ENCODE measurements at regions not wholly inside any gene's neighbourhood (a gene's known extent, or its start where the extent isn't known, plus 50 kb on each side); places are given as distances from the start of the nearest gene placed in this dataset.

DNA sequence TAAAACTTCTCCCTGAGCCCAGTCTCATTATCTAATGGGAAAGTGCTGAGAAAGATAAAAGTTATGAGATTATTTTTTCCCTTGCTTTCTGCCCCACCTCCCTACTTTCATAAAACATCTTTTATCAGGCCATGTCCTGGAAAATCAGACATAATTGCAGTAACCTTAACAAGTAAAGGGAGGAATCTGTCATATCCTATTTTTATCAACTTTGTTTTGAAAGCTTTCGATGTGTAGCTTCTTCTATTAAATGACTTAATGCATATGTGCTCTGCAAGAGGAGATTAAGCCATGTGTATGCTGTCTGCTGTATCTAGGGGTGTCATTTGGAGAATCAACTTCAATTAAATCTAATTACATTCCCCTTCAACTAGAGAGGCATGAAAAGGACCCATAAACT, 408.9 kb downstream of the CBLN4 start:
- TF ChIP-seq, protein P1, sequence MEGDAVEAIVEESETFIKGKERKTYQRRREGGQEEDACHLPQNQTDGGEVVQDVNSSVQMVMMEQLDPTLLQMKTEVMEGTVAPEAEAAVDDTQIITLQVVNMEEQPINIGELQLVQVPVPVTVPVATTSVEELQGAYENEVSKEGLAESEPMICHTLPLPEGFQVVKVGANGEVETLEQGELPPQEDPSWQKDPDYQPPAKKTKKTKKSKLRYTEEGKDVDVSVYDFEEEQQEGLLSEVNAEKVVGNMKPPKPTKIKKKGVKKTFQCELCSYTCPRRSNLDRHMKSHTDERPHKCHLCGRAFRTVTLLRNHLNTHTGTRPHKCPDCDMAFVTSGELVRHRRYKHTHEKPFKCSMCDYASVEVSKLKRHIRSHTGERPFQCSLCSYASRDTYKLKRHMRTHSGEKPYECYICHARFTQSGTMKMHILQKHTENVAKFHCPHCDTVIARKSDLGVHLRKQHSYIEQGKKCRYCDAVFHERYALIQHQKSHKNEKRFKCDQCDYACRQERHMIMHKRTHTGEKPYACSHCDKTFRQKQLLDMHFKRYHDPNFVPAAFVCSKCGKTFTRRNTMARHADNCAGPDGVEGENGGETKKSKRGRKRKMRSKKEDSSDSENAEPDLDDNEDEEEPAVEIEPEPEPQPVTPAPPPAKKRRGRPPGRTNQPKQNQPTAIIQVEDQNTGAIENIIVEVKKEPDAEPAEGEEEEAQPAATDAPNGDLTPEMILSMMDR (conservative IDR thresholded peaks at IDR 0.05) = no peak
- no peak for TF ChIP-seq ZFX (IDR thresholded peaks at IDR 0.05)
- no peak overlapping the region for H3K27ac ChIP-seq

DNA sequence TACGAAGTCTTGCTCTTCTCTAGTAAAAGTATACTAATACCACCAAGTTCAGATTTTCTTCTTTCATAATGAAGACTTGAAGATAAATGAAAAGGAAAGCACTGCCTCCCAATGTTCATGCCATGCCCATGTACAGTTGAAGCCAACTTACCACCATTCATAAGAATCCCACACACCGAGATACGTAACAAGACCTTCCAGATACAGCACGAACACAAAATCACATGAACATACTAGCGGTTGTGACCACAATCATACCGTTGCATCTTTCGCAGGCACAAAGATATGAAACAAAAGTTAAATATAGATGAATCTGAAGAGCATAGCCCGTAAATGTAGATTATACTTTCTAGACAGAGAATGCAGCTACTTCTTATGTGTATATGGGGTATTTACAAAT, 412.5 kb downstream of the CBLN4 start:
- H3K27ac ChIP-seq = no peak overlapping the region
- TF ChIP-seq, protein P1 (conservative IDR thresholded peaks at IDR 0.05) = no peak
- TF ChIP-seq ZFX (IDR thresholded peaks at IDR 0.05) = no peak

DNA sequence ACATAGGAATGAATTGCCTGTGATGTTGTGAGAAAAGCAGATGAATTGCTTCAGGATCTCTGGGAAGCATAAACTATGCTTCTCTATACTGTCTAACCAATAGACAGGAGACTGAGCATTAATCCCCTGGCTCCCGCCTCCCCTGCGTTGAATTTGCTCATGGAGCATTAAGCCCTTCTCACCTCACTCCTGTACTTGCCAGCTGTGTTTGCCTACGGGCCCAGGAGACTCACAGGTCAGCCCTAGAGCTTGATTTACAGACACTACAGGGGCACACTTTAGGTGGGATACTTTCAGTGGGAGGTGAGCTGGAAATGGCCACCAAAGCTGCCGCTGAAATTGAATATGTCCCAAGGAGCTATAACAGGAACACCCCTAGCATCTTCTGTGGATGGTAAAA, 418.7 kb downstream of the CBLN4 start:
- no peak overlapping the region for H3K27ac ChIP-seq
- TF ChIP-seq, protein P1 (conservative IDR thresholded peaks at IDR 0.05) = no peak
- TF ChIP-seq ZFX (IDR thresholded peaks at IDR 0.05) = no peak

DNA sequence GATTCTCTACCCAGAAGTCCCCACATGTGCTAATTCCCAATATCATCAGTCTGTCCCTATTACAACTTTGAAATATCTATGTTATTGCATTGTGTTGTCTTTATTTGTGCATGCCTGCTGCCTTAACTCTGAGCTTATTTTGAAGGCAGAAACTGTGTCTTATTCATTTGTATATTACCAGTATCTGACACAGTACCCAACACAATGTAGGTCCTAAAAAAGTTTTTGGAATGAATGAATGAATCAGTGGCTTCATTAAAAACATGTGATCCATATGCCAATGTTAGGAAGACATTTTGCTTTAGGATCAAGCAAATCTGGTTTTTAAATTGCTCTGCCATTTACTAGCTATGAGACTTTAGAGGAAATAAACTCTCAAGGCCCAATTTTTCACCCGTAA, 420.4 kb downstream of the CBLN4 start:
- no peak for TF ChIP-seq ZFX (IDR thresholded peaks at IDR 0.05)
- TF ChIP-seq, protein P1 (conservative IDR thresholded peaks at IDR 0.05) = no peak
- H3K27ac ChIP-seq = no peak overlapping the region

DNA sequence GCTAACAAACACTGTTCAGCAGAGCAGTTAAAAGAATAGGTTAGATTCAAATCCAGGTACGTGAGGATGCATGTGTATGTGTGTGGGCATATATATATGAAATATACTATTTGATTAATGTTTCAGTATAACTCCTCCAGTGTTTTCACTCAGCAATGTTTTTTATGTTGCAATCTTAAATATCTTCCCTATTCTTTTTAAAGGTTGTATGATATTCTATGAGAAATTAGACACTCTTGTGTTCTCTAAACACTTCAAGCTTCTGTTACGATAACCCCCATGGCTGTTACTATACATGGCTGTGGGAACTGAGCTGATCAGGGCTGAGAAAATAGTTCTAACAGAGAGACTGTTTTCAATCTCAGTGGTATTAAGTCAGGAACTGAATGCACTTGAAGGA, 421.0 kb downstream of the CBLN4 start:
- no peak for TF ChIP-seq ZFX (IDR thresholded peaks at IDR 0.05)
- TF ChIP-seq, protein P1 (conservative IDR thresholded peaks at IDR 0.05) = no peak
- H3K27ac ChIP-seq = no peak overlapping the region

DNA sequence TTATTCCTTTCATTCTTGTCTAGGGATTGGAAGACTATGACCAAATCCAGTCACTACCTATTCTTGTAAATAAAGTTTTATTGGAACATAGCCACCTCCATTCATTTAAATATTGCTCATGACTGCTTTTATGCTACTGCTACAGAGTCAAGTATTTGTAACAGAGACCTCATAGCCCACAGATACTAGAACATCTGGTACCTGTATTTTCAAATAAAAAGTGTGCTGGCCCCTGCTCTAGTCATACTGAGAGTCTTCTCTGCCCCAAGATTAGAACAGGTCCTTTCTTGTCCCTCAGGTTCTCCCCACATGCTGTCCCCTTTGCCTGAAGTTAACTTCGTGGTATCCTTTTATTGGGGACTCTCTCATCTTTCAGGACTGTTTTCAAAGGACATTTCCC, 422.3 kb downstream of the CBLN4 start:
- no peak for TF ChIP-seq ZFX (IDR thresholded peaks at IDR 0.05)
- TF ChIP-seq, protein P1 (conservative IDR thresholded peaks at IDR 0.05) = no peak
- no peak overlapping the region for H3K27ac ChIP-seq

DNA sequence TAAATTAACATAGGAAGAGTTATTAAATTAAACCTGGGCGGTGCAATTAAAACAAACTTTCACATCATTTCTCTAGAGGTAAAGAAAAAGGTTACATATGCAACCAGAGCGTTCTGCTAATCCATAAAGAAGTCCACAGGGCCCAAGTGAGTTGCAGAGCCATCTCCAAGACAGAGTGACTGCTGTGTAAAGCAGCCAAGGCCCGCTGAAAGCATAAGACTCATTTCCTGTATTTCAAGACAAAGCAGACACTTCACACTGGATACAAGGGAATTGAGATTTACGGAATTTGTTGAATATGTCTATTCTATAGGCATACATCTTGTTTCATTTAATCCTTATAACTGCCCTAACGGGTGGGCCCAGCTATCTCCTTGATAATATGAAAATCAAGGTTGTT, 422.8 kb downstream of the CBLN4 start:
- no peak overlapping the region for H3K27ac ChIP-seq
- TF ChIP-seq, protein P1 (conservative IDR thresholded peaks at IDR 0.05) = no peak
- no peak for TF ChIP-seq ZFX (IDR thresholded peaks at IDR 0.05)
